ENCODE measurements at regions not wholly inside any gene's neighbourhood (a gene's known extent, or its start where the extent isn't known, plus 50 kb on each side); places are given as distances from the start of the nearest gene placed in this dataset.

DNA sequence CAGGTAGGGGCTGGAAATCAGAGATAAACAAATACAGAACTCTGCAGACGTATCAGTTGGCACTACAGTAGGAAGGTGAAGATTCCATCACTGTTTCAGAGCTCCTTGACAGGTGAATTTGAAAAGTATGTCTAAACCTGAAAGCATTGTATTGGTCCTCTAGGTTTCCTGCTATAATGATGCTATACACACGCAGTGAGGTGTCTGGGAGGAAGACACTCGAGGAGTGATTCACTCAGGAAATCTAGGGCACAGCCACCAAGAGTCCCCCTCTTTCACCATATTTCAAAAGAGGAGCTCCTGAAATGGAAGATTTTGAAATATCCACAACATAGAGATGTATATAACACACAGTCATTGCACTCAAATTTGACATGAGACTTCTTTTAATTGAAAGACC is 331.0 kb upstream of the DACH1 start:
- TF ChIP-seq, protein P1, sequence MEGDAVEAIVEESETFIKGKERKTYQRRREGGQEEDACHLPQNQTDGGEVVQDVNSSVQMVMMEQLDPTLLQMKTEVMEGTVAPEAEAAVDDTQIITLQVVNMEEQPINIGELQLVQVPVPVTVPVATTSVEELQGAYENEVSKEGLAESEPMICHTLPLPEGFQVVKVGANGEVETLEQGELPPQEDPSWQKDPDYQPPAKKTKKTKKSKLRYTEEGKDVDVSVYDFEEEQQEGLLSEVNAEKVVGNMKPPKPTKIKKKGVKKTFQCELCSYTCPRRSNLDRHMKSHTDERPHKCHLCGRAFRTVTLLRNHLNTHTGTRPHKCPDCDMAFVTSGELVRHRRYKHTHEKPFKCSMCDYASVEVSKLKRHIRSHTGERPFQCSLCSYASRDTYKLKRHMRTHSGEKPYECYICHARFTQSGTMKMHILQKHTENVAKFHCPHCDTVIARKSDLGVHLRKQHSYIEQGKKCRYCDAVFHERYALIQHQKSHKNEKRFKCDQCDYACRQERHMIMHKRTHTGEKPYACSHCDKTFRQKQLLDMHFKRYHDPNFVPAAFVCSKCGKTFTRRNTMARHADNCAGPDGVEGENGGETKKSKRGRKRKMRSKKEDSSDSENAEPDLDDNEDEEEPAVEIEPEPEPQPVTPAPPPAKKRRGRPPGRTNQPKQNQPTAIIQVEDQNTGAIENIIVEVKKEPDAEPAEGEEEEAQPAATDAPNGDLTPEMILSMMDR (conservative IDR thresholded peaks at IDR 0.05; ENCODE audit: low read depth, low read length), result no peak
- no peak for TF ChIP-seq EZH2 (IDR thresholded peaks at IDR 0.05; ENCODE audit: borderline replicate concordance, low read depth, low read length, poor library complexity, severe bottlenecking)
